Spleen (tissue), 11 donors: ENCODE measurements at regions not wholly inside any gene's neighbourhood (a gene's known extent, or its start where the extent isn't known, plus 50 kb on each side); places are given as distances from the start of the nearest gene placed in this dataset.
A peak's percentile ranks its signal among the peaks of the same experiment; 100 is the strongest.
"Not testable (repeated sequence)": the region's sequence is repeated elsewhere in the genome, so short reads cannot be mapped to it uniquely, and the experiment has no call there.

Source experiments
- DNase-seq: peaks from one replicate; pipeline ENCODE4 v3.0.0-alpha.2; 2020
- H3K27ac ChIP-seq, 8 donors: fragments of 200-600 bp; sonication (generic) in 7 of 8; 1 replicate in 4 of 8; 2 replicates in 4 of 8; pipeline versions ENCODE4 v1.5.0 to v1.8.0; 2016 to 2021; ENCODE audit warnings: inconsistent platforms in 4 of 8, mild to moderate bottlenecking in 4 of 8, moderate library complexity in 1 of 8
- H3K27me3 ChIP-seq, 7 donors: fragments of 200-600 bp; sonication (generic) in 6 of 7; replicated peaks in 1 of 7; 1 replicate in 4 of 7; 2 replicates in 3 of 7; pipeline versions ENCODE4 v1.5.0 to v1.8.0; 2016 to 2021; ENCODE audit warnings: inconsistent platforms in 3 of 7, mild to moderate bottlenecking in 1 of 7
- H3K36me3 ChIP-seq, 6 donors: fragments of 200-600 bp; sonication (generic) in 5 of 6; 1 replicate in 4 of 6; 2 replicates in 2 of 6; pipeline versions ENCODE4 v1.5.0 to v1.8.0; 2016 to 2021; ENCODE audit warnings: inconsistent platforms in 2 of 6
- H3K4me1 ChIP-seq, 6 donors: fragments of 200-600 bp; sonication (generic) in 5 of 6; 1 replicate in 3 of 6; 2 replicates in 3 of 6; pipeline versions ENCODE4 v1.5.0 to v1.8.0; 2016 to 2021; ENCODE audit warnings: inconsistent platforms in 3 of 6
- H3K4me3 ChIP-seq, 8 donors: fragments of 200-600 bp; sonication (generic) in 7 of 8; 1 replicate in 4 of 8; 2 replicates in 4 of 8; pipeline versions ENCODE4 v1.5.0 to v1.8.0; 2016 to 2021; ENCODE audit warnings: inconsistent platforms in 4 of 8, mild to moderate bottlenecking in 4 of 8, moderate library complexity in 2 of 8
- H3K9me3 ChIP-seq, 8 donors: fragments of 200-600 bp; sonication (generic) in 7 of 8; 1 replicate in 4 of 8; 2 replicates in 4 of 8; pipeline versions ENCODE4 v1.5.0 to v1.8.0; 2016 to 2021; ENCODE audit warnings: inconsistent platforms in 4 of 8
- WGBS, 5 donors: extraction: QIAGEN DNeasy Blood & Tissue Kit in 3 of 5; methylation state at CpG; one replicate each; pipeline versions ENCODE4 v1.1.5 to v1.1.7; 2013 to 2018; 5-methylcytosine and 5-hydroxymethylcytosine counted together
- intact Hi-C: fragments of 100-400 bp; cut with DNase I; formaldehyde crosslinking; loops from one replicate; pipeline ENCODE4 v1.15.0; 2023; ENCODE audit warnings: low total_unique reads
- donor health status: healthy with polysubstance abuse.
- donor health status: DM: no; HTN: no; CAD: no; lungs with moderate emphysema.
- donor health status: DM: no; HTN: no; CAD: no.
- donor health status: Bipolar disorder and iron deficiency.
- donor health status: healthy.
- donor health status: DM: no; HTN: no; CAD: no.
- donor health status: DM: yes; HTN: yes; CAD: no.

- H3K9me3 ChIP-seq, intact Hi-C loops, H3K27me3 ChIP-seq, DNase-seq, H3K36me3 ChIP-seq, H3K4me3 ChIP-seq, H3K27ac ChIP-seq, H3K4me1 ChIP-seq: not testable (repeated sequence)
- 69 to 88% (median 81%) methylated on average over 1 to 2 of the region's 2 CpGs for WGBS, 5 donors
Measured at GRCh38 chr2:111344590-111344989, 223.9 kb downstream of the BCL2L11 start.

GRCh38 chr2:111345439-111345838, 224.7 kb downstream of the BCL2L11 start:
- H3K4me3 ChIP-seq, H3K4me1 ChIP-seq, H3K27ac ChIP-seq, intact Hi-C loops, DNase-seq, H3K36me3 ChIP-seq, H3K27me3 ChIP-seq, H3K9me3 ChIP-seq: not testable (repeated sequence)
- 77 to 100% (median 79%) methylated on average over 1 of the region's 3 CpGs for WGBS, 5 donors

GRCh38 chr2:111346018-111346930, 225.6 kb downstream of the BCL2L11 start:
- H3K36me3 ChIP-seq, H3K4me3 ChIP-seq, H3K27me3 ChIP-seq, H3K9me3 ChIP-seq, intact Hi-C loops, DNase-seq, H3K4me1 ChIP-seq: not testable (repeated sequence)
- WGBS, 5 donors: 21 to 40% (median 36%) methylated on average over 6 to 10 of the region's 14 CpGs
- H3K27ac ChIP-seq: peak overlapping the region in 2 of 8 donors; percentile 15 to 22

- intact Hi-C loops, H3K4me3 ChIP-seq, H3K36me3 ChIP-seq, H3K27ac ChIP-seq, DNase-seq, H3K9me3 ChIP-seq, H3K4me1 ChIP-seq, H3K27me3 ChIP-seq: not testable (repeated sequence)
- WGBS, 5 donors: no CpG with 5 or more reads among the region's 1 CpG
Measured at GRCh38 chr2:111347695-111348094, 227.0 kb downstream of the BCL2L11 start.

- intact Hi-C loops, H3K4me1 ChIP-seq, DNase-seq, H3K36me3 ChIP-seq, H3K27me3 ChIP-seq, H3K4me3 ChIP-seq, H3K27ac ChIP-seq, H3K9me3 ChIP-seq: not testable (repeated sequence)
- WGBS, 5 donors: no CpG with 5 or more reads among the region's 7 CpGs
Measured at GRCh38 chr2:111348316-111348715, 227.6 kb downstream of the BCL2L11 start.

GRCh38 chr2:111355022-111355817, 234.5 kb downstream of the BCL2L11 start:
- H3K4me3 ChIP-seq, H3K36me3 ChIP-seq, H3K27me3 ChIP-seq, intact Hi-C loops, H3K4me1 ChIP-seq, H3K27ac ChIP-seq: not testable (repeated sequence)
- 48 to 56% (median 50%) methylated on average over 7 to 8 of the region's 13 CpGs for WGBS, 5 donors
- DNase-seq: peak; percentile 64
- H3K9me3 ChIP-seq: peaks cover 0 to 14% (median 9%) of the 10 kb centered on the region in 8 donors

GRCh38 chr2:111355823-111356511, 235.3 kb downstream of the BCL2L11 start:
- H3K9me3 ChIP-seq: peaks cover 0 to 21% (median 15%) of the 10 kb centered on the region in 8 donors
- WGBS, 5 donors: 70 to 76% (median 73%) methylated on average over 2 to 10 of the region's 11 CpGs
- H3K4me1 ChIP-seq, intact Hi-C loops, H3K27me3 ChIP-seq, H3K36me3 ChIP-seq, H3K27ac ChIP-seq, H3K4me3 ChIP-seq, DNase-seq: not testable (repeated sequence)
